H1 (cell line): ENCODE measurements at regions not wholly inside any gene's neighbourhood (a gene's known extent, or its start where the extent isn't known, plus 50 kb on each side); places are given as distances from the start of the nearest gene placed in this dataset.

Source experiments
- EZH2 ChIP-seq: fragments of 200-600 bp; sonication (generic); IDR thresholded peaks from 2 replicates; pipeline ENCODE4 v1.7.1; 2012; ENCODE audit warnings: low read depth, mild to moderate bottlenecking, moderate library complexity, low read length, inconsistent platforms; ENCODE audit not compliant: severe bottlenecking
- GABPA ChIP-seq: IDR thresholded peaks from 2 replicates; pipeline ENCODE4 v1.6.1; 2011; ENCODE audit warnings: mild to moderate bottlenecking, low read length, moderate library complexity, borderline replicate concordance; ENCODE audit not compliant: insufficient read depth
- RNF2 ChIP-seq: fragments of 200-900, 300-1000 bp; sonication (generic); IDR thresholded peaks from 2 replicates; pipeline ENCODE4 v1.7.1; 2016; ENCODE audit warnings: borderline replicate concordance, low read depth, mild to moderate bottlenecking, antibody characterized with exemption, low read length; ENCODE audit not compliant: poor library complexity, severe bottlenecking; ENCODE audit errors: missing control alignments
- RXRA ChIP-seq: IDR thresholded peaks from 2 replicates; pipeline ENCODE4 v1.6.1; 2011; ENCODE audit warnings: low read depth, mild to moderate bottlenecking, low read length, moderate library complexity; ENCODE audit not compliant: insufficient read depth

- TF ChIP-seq RXRA (no peak), EZH2 (no peak), RNF2 (no peak), GABPA (no peak)
Measured at GRCh38 chr2:118464546-118465265, 376.4 kb downstream of the INSIG2 start (continued).
